Neural progenitor cell (in vitro differentiated cells): ENCODE measurements at regions not wholly inside any gene's neighbourhood (a gene's known extent, or its start where the extent isn't known, plus 50 kb on each side); places are given as distances from the start of the nearest gene placed in this dataset.

Experiments
- DNase-seq: peaks from one replicate; pipeline ENCODE4 v3.0.0-alpha.2; 2016; ENCODE audit warnings: low spot score
- H2AFZ ChIP-seq: fragments of 200-600 bp; sonication (generic); replicated peaks from 2 replicates; pipeline ENCODE4 v1.6.1; 2016; ENCODE audit warnings: antibody characterized with exemption
- H3F3A ChIP-seq: fragments of 200-600 bp; sonication (generic); 2 replicates; pipeline ENCODE4 v1.6.1; 2016; ENCODE audit warnings: antibody characterized with exemption, low read depth
- H3K27ac ChIP-seq: fragments of 200-600 bp; sonication (generic); 2 replicates; pipeline ENCODE4 v1.5.1; 2016; ENCODE audit warnings: mild to moderate bottlenecking
- H3K27me3 ChIP-seq: fragments of 200-600 bp; sonication (generic); 2 replicates; pipeline ENCODE4 v1.6.1; 2016; ENCODE audit warnings: mild to moderate bottlenecking, moderate library complexity
- H3K36me3 ChIP-seq: fragments of 200-600 bp; sonication (generic); 2 replicates; pipeline ENCODE4 v1.5.1; 2016
- H3K4me1 ChIP-seq: fragments of 200-600 bp; sonication (generic); 2 replicates; pipeline ENCODE4 v1.6.1; 2016; ENCODE audit warnings: mixed run types
- H3K4me2 ChIP-seq: fragments of 200-600 bp; sonication (generic); 2 replicates; pipeline ENCODE4 v1.6.1; 2016
- H3K4me3 ChIP-seq: fragments of 200-600 bp; sonication (generic); 2 replicates; pipeline ENCODE4 v1.5.1; 2016
- H3K79me2 ChIP-seq: fragments of 200-600 bp; sonication (generic); 2 replicates; pipeline ENCODE4 v1.6.1; 2016; ENCODE audit warnings: low read depth
- H3K9ac ChIP-seq: fragments of 200-600 bp; sonication (generic); 2 replicates; pipeline ENCODE4 v1.6.1; 2016
- H3K9me3 ChIP-seq: fragments of 200-600 bp; sonication (generic); 2 replicates; pipeline ENCODE4 v1.5.1; 2016; ENCODE audit warnings: low read depth
- H4K20me1 ChIP-seq: fragments of 200-600 bp; sonication (generic); 2 replicates; pipeline ENCODE4 v1.6.1; 2016; ENCODE audit warnings: low read depth
- H3K27ac Mint-ChIP-seq: 3 replicates; pipeline ENCODE4 v1.8.0; 2021; ENCODE audit warnings: mixed read lengths
- H3K27me3 Mint-ChIP-seq: 2 replicates; pipeline ENCODE4 v1.8.0; 2022; ENCODE audit warnings: low read depth, mild to moderate bottlenecking, inconsistent platforms, moderate library complexity, mixed read lengths; ENCODE audit not compliant: insufficient read depth
- H3K36me3 Mint-ChIP-seq: 3 replicates; pipeline ENCODE4 v1.8.0; 2021; ENCODE audit warnings: mixed read lengths
- H3K4me1 Mint-ChIP-seq: 3 replicates; pipeline ENCODE4 v1.8.0; 2021; ENCODE audit warnings: mixed read lengths
- H3K4me3 Mint-ChIP-seq: 3 replicates; pipeline ENCODE4 v1.8.0; 2021; ENCODE audit warnings: mild to moderate bottlenecking, moderate library complexity, mixed read lengths
- H3K9me3 Mint-ChIP-seq: 3 replicates; pipeline ENCODE4 v1.8.0; 2020; ENCODE audit warnings: mixed read lengths
- EZH2 ChIP-seq: fragments of 200-600 bp; sonication (generic); IDR thresholded peaks from 2 replicates; pipeline ENCODE4 v1.6.1; 2017; ENCODE audit warnings: antibody characterized with exemption, mild to moderate bottlenecking, moderate library complexity
- EZH2phosphoT487 ChIP-seq: fragments of 200-600 bp; sonication (generic); IDR thresholded peaks from 2 replicates; pipeline ENCODE4 v1.6.1; 2017; ENCODE audit warnings: antibody characterized with exemption
- TF ChIP-seq, protein P1 (sequence below): fragments of 200-600 bp; sonication (generic); IDR thresholded peaks from 2 replicates; pipeline ENCODE4 v1.5.1; 2017; ENCODE audit warnings: antibody characterized with exemption, mild to moderate bottlenecking

DNA sequence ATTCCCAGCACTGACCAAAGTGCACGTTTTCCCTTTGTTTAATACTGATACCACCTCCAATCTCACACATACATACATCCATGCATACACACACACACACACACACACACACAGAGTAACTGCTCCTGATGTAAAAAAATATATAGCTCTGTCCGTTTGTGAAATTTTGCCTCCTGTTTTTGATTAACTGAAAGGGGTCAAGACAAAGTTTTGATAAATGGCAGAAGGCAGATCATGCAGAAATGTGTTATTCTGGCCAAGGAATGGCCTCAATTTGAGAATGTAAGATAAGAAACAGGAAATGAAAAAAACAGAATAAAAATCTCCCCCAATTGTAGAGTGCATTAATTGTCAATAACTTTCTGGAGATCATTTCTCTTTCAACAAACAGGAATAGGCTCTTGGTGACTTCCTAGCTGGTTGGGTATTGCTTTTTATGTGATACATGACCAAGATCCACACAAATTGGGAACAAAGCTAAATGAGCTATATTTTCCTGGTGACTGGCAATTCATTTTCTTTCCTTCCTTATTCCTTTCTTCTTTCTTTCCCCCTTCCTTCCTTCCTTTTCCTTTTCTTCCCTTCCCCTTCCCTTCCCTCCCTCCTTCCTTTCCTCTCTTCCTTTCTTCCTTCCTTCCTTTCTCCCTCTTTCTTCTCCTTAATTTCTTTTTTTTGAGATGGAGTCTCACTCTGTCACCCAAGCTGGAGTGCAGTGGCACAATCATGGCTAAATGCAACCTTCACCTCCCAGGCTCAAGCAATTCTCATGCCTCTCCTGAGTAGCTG, 88.9 kb upstream of the PMAIP1 start:
- H2AFZ ChIP-seq: no peak overlapping the region
- H3K79me2 ChIP-seq: no peaks in the 10 kb centered on the region
- H3K27ac ChIP-seq: no peak overlapping the region
- Mint-ChIP-seq H3K4me3 (no peak overlapping the region), H3K36me3 (no peaks in the 10 kb centered on the region), H3K4me1 (no peaks in the 10 kb centered on the region), H3K27ac (no peak overlapping the region), H3K9me3 (no peaks in the 10 kb centered on the region), H3K27me3 (peaks cover 3% of the 10 kb centered on the region)
- no peaks in the 10 kb centered on the region for H3K36me3 ChIP-seq
- H3K4me2 ChIP-seq: no peak overlapping the region
- no peak for DNase-seq
- H4K20me1 ChIP-seq: no peaks in the 10 kb centered on the region
- H3K27me3 ChIP-seq: no peaks in the 10 kb centered on the region
- TF ChIP-seq, protein P1, sequence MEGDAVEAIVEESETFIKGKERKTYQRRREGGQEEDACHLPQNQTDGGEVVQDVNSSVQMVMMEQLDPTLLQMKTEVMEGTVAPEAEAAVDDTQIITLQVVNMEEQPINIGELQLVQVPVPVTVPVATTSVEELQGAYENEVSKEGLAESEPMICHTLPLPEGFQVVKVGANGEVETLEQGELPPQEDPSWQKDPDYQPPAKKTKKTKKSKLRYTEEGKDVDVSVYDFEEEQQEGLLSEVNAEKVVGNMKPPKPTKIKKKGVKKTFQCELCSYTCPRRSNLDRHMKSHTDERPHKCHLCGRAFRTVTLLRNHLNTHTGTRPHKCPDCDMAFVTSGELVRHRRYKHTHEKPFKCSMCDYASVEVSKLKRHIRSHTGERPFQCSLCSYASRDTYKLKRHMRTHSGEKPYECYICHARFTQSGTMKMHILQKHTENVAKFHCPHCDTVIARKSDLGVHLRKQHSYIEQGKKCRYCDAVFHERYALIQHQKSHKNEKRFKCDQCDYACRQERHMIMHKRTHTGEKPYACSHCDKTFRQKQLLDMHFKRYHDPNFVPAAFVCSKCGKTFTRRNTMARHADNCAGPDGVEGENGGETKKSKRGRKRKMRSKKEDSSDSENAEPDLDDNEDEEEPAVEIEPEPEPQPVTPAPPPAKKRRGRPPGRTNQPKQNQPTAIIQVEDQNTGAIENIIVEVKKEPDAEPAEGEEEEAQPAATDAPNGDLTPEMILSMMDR: no peak
- TF ChIP-seq EZH2phosphoT487 (no peak), EZH2 (no peak)
- no peaks in the 10 kb centered on the region for H3K4me1 ChIP-seq
- no peak overlapping the region for H3K4me3 ChIP-seq
- no peaks in the 10 kb centered on the region for H3F3A ChIP-seq
- no peaks in the 10 kb centered on the region for H3K9me3 ChIP-seq
- no peak overlapping the region for H3K9ac ChIP-seq

DNA sequence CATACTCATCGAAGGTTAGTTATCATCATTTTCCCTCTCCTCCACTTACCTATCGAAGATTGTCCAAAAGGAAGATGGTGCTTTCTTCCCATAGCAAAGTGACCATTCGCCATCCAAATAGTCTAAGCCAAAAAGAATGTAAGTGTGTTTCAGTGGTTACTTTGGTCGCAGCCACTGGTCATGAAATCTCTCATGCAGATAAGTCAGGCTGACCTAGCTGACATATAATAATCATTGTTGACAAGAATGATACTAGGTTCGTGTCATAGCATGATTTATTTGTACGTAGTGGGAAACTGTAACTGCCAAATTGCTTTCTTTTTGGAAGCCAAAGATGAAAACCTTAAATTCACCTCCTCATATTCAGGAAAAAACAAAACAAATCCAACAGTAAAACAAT, 89.6 kb upstream of the PMAIP1 start:
- Histone ChIP-seq H3K9me3 (no peaks in the 10 kb centered on the region), H3K4me3 (no peak overlapping the region), H3K27ac (no peak overlapping the region), H2AFZ (no peak overlapping the region), H3K9ac (no peak overlapping the region), H3K27me3 (no peaks in the 10 kb centered on the region), H3K4me2 (no peak overlapping the region), H3F3A (no peaks in the 10 kb centered on the region), H3K36me3 (no peaks in the 10 kb centered on the region), H3K79me2 (no peaks in the 10 kb centered on the region), H3K4me1 (no peaks in the 10 kb centered on the region), H4K20me1 (no peaks in the 10 kb centered on the region)
- no peak overlapping the region for H3K4me3 Mint-ChIP-seq
- TF ChIP-seq EZH2phosphoT487: no peak
- TF ChIP-seq, protein P1: no peak
- no peak for TF ChIP-seq EZH2
- no peaks in the 10 kb centered on the region for H3K4me1 Mint-ChIP-seq
- H3K36me3 Mint-ChIP-seq: no peaks in the 10 kb centered on the region
- H3K27ac Mint-ChIP-seq: no peak overlapping the region
- H3K27me3 Mint-ChIP-seq: peaks cover 3% of the 10 kb centered on the region
- no peaks in the 10 kb centered on the region for H3K9me3 Mint-ChIP-seq
- DNase-seq: no peak

DNA sequence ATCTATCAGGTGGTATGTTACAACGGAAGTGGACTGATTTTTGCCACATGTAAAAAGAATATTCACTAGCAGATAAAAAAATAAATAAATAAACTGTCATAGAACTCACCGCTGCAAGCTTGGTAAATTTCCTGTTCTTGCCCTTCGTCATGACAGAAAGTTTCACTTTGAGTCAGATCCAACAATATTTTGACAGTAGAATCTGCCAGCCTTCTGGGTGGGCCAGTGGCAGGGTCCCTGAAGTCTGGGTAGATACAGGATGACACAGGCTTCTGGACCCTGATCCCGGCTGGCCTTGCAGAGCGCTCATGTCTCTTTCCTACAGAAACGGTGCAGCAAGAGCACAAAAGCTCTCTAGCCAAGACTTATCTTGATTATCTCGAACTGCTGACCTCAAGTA, 97.8 kb upstream of the PMAIP1 start:
- peaks cover 2% of the 10 kb centered on the region for H3K4me1 Mint-ChIP-seq
- TF ChIP-seq, protein P1: no peak
- no peak for TF ChIP-seq EZH2
- no peak overlapping the region for H3K27ac Mint-ChIP-seq
- no peaks in the 10 kb centered on the region for H3K9me3 Mint-ChIP-seq
- no peak for DNase-seq
- no peaks in the 10 kb centered on the region for H3K36me3 Mint-ChIP-seq
- no peaks in the 10 kb centered on the region for H4K20me1 ChIP-seq
- H3K4me3 Mint-ChIP-seq: no peak overlapping the region
- no peak overlapping the region for H2AFZ ChIP-seq
- no peaks in the 10 kb centered on the region for H3K27me3 ChIP-seq
- no peak overlapping the region for H3K4me3 ChIP-seq
- no peaks in the 10 kb centered on the region for H3K4me1 ChIP-seq
- no peaks in the 10 kb centered on the region for H3K79me2 ChIP-seq
- no peak overlapping the region for H3K9ac ChIP-seq
- peaks cover 5% of the 10 kb centered on the region for H3K27me3 Mint-ChIP-seq
- H3K4me2 ChIP-seq: no peak overlapping the region
- no peak overlapping the region for H3K27ac ChIP-seq
- no peaks in the 10 kb centered on the region for H3F3A ChIP-seq
- H3K9me3 ChIP-seq: no peaks in the 10 kb centered on the region
- H3K36me3 ChIP-seq: no peaks in the 10 kb centered on the region
